GM19463 (cell line): ENCODE measurements at regions not wholly inside any gene's neighbourhood (a gene's known extent, or its start where the extent isn't known, plus 50 kb on each side); places are given as distances from the start of the nearest gene placed in this dataset.
A peak's percentile ranks its signal among the peaks of the same experiment; 100 is the strongest.

Source experiments
- ATAC-seq: cut with Tn5 transposase; IDR thresholded peaks from one replicate; pipeline ENCODE4 v1.9.1; 2021; ENCODE audit warnings: mild to moderate bottlenecking, moderate library complexity; ENCODE audit not compliant: unreplicated experiment

- ATAC-seq, result no peak
Measured at GRCh38 chr3:104514776-104515175, 851.9 kb upstream of the ALCAM start.

GRCh38 chr3:104519068-104519467 is 847.6 kb upstream of the ALCAM start:
- no peak for ATAC-seq

- ATAC-seq, result no peak
Measured at GRCh38 chr3:104519468-104520227, 847.1 kb upstream of the ALCAM start.

- ATAC-seq, result peak; percentile 41
Measured at GRCh38 chr3:104520228-104520655, 846.5 kb upstream of the ALCAM start.

- ATAC-seq, result peak; percentile 49
Measured at GRCh38 chr3:104521606-104522336, 844.9 kb upstream of the ALCAM start.

- ATAC-seq, result peak; percentile 16
Measured at GRCh38 chr3:104523136-104523535, 843.6 kb upstream of the ALCAM start.

- ATAC-seq, result peak; percentile 68
Measured at GRCh38 chr3:104526901-104527401, 839.8 kb upstream of the ALCAM start.

GRCh38 chr3:104530934-104531333 is 835.8 kb upstream of the ALCAM start:
- no peak for ATAC-seq

- ATAC-seq, result peak; percentile 83
Measured at GRCh38 chr3:104536715-104537114, 830.0 kb upstream of the ALCAM start.

GRCh38 chr3:104537323-104537722 is 829.4 kb upstream of the ALCAM start:
- ATAC-seq, result no peak

- no peak for ATAC-seq
Measured at GRCh38 chr3:104546301-104546700, 820.4 kb upstream of the ALCAM start.

- no peak for ATAC-seq
Measured at GRCh38 chr3:104547031-104547430, 819.7 kb upstream of the ALCAM start.

- no peak for ATAC-seq
Measured at GRCh38 chr3:104548401-104548800, 818.3 kb upstream of the ALCAM start.

GRCh38 chr3:104549099-104549714 is 817.5 kb upstream of the ALCAM start:
- ATAC-seq, result no peak

- no peak for ATAC-seq
Measured at GRCh38 chr3:104553121-104553520, 813.6 kb upstream of the ALCAM start.

GRCh38 chr3:104554425-104554824 is 812.3 kb upstream of the ALCAM start:
- no peak for ATAC-seq

- no peak for ATAC-seq
Measured at GRCh38 chr3:104555728-104556127, 811.0 kb upstream of the ALCAM start.

- no peak for ATAC-seq
Measured at GRCh38 chr3:104556372-104557078, 810.2 kb upstream of the ALCAM start.

- ATAC-seq, result peak; percentile 56
Measured at GRCh38 chr3:104561324-104561723, 805.4 kb upstream of the ALCAM start.

- ATAC-seq, result no peak
Measured at GRCh38 chr3:104564045-104564643, 802.6 kb upstream of the ALCAM start.

- ATAC-seq, result no peak
Measured at GRCh38 chr3:104566054-104566453, 800.7 kb upstream of the ALCAM start.
